K562 (cell line): ENCODE measurements at regions not wholly inside any gene's neighbourhood (a gene's known extent, or its start where the extent isn't known, plus 50 kb on each side); places are given as distances from the start of the nearest gene placed in this dataset.

Source experiments
- ATAC-seq: fragments of 200-7000 bp; cut with Tn5 transposase; 3 replicates; pipeline ENCODE4 v1.9.1; 2020; ENCODE audit warnings: moderate library complexity
- BruUV-seq: library from RNA; stranded (reverse); fragments of 400-500 nt; replicated peaks from 2 replicates; lab custom pipeline; 2021; lab: Mats Ljungman, UMichigan
- CTCF ChIA-PET: fragments of 300-600 bp; formaldehyde crosslinking; extraction: SDS; loops from one replicate; lab custom pipeline; 2021; ENCODE audit warnings: low intra/inter-chr PET ratio; lab: Yijun Ruan, JAX
- POLR2A ChIA-PET: fragments of 300-600, 350-650 bp; sonication (Branson Sonifier 250); formaldehyde crosslinking; extraction: SDS; loops from one replicate; lab custom pipeline; 2021; ENCODE audit warnings: antibody characterized with exemption, inconsistent platforms; lab: Yijun Ruan, JAX
- DNase-seq, 4 experiments: peaks; one replicate each; pipeline versions ENCODE4 v3.0.0 to v3.0.0-alpha.2; 2011 to 2018; ENCODE audit warnings: low spot score in 3 of 4, mixed read lengths in 3 of 4; ENCODE audit errors: extremely low read depth in 1 of 4
- FAIRE-seq: peaks from 2 replicates; lab custom pipeline; 2011; peaks lifted over from hg19 to GRCh38; lab: Jason Lieb, UNC
- H2AFZ ChIP-seq: 2 replicates; pipeline ENCODE4 v1.6.0; 2011; ENCODE audit warnings: low read depth, low read length, control low read depth, inconsistent platforms
- H3K27ac ChIP-seq: fragments of 200-600 bp; 3 replicates; pipeline ENCODE4 v1.8.0; 2011; ENCODE audit warnings: low read depth, mild to moderate bottlenecking, control low read depth, inconsistent platforms, low read length, moderate library complexity, mixed read lengths; ENCODE audit errors: extremely low read depth
- H3K27me3 ChIP-seq, 2 experiments: fragments of 300-600 bp in 1 of 2; 2 replicates in 1 of 2; 3 replicates in 1 of 2; pipeline versions ENCODE4 v1.6.0 to v1.8.0; 2011; ENCODE audit warnings: inconsistent platforms in 2 of 2, low read length in 2 of 2, mild to moderate bottlenecking in 1 of 2, mixed read lengths in 1 of 2, moderate library complexity in 1 of 2; ENCODE audit not compliant: control insufficient read depth in 2 of 2, insufficient read depth in 2 of 2
- H3K36me3 ChIP-seq: fragments of 300-600 bp; 3 replicates; pipeline ENCODE4 v1.8.0; 2011; ENCODE audit warnings: mild to moderate bottlenecking, low read length, inconsistent platforms; ENCODE audit not compliant: control insufficient read depth, insufficient read depth
- H3K4me1 ChIP-seq, 2 experiments: fragments of 200-600 bp in 1 of 2; replicated peaks in 1 of 2; 2 replicates in 1 of 2; 3 replicates in 1 of 2; pipeline versions ENCODE4 v1.5.1 to v1.8.0; 2011; ENCODE audit warnings: inconsistent platforms in 2 of 2, low read length in 2 of 2, mild to moderate bottlenecking in 1 of 2, mixed read lengths in 1 of 2, moderate library complexity in 1 of 2; ENCODE audit not compliant: control insufficient read depth in 2 of 2, insufficient read depth in 2 of 2
- H3K4me2 ChIP-seq: 2 replicates; pipeline ENCODE4 v1.6.1; 2011; ENCODE audit warnings: low read length, control low read depth, inconsistent platforms, mixed read lengths; ENCODE audit not compliant: insufficient read depth
- H3K4me3 ChIP-seq: fragments of 200-600 bp; sonication (generic), shearing (Covaris generic); 2 replicates; pipeline ENCODE4 v1.5.1; 2016; ENCODE audit warnings: control low read depth, inconsistent platforms
- H3K79me2 ChIP-seq: fragments of 200-600 bp; 3 replicates; pipeline ENCODE4 v1.8.0; 2011; ENCODE audit warnings: low read length, inconsistent platforms; ENCODE audit not compliant: control insufficient read depth, insufficient read depth
- H3K9ac ChIP-seq, 2 experiments: 2 replicates each; pipeline versions ENCODE4 v1.6.0 to v1.6.1; 2011; ENCODE audit warnings: low read depth in 2 of 2, low read length in 2 of 2, control low read depth in 1 of 2, inconsistent platforms in 1 of 2, mild to moderate bottlenecking in 1 of 2, mixed read lengths in 1 of 2; ENCODE audit not compliant: insufficient read depth in 1 of 2
- H3K9me1 ChIP-seq: one replicate; pipeline ENCODE4 v1.6.0; 2011; ENCODE audit warnings: inconsistent platforms, mild to moderate bottlenecking, low read length, moderate library complexity; ENCODE audit not compliant: control insufficient read depth, insufficient read depth
- H3K9me3 ChIP-seq: replicated peaks from 2 replicates; pipeline ENCODE4 v1.5.1; 2011; ENCODE audit warnings: low read depth, low read length, inconsistent platforms; ENCODE audit not compliant: control insufficient read depth, insufficient read depth
- H4K20me1 ChIP-seq: replicated peaks from 2 replicates; pipeline ENCODE4 v1.6.1; 2011; ENCODE audit warnings: low read length, inconsistent platforms, mixed read lengths; ENCODE audit not compliant: control insufficient read depth, insufficient read depth
- ELK3 ChIP-seq: fragments of 450-650 bp; formaldehyde crosslinking; IDR thresholded peaks from 2 replicates; pipeline ENCODE4 v1.4.0; 2020; ENCODE audit warnings: mild to moderate bottlenecking
- FOXM1 ChIP-seq, 2 experiments: fragments of 450-650 bp in 1 of 2; sonication (generic) in 1 of 2; formaldehyde crosslinking in 1 of 2; IDR thresholded peaks; 2 replicates each; pipeline versions ENCODE4 v1.6.1 to v1.9.0; 2017 to 2022; ENCODE audit warnings: low read depth in 2 of 2, mild to moderate bottlenecking in 2 of 2, missing genetic modification reagents in 1 of 2, moderate library complexity in 1 of 2
- MCM7 ChIP-seq, 2 experiments: fragments of 450-650 bp; IDR thresholded peaks; 2 replicates each; pipeline ENCODE4 v1.6.1; 2016 to 2018
- SAFB2 ChIP-seq: fragments of 200-400 bp; formaldehyde crosslinking; IDR thresholded peaks from 2 replicates; pipeline ENCODE4 v1.6.1; 2018; ENCODE audit warnings: borderline replicate concordance, low read length, low read depth, moderate library complexity; ENCODE audit not compliant: severe bottlenecking
- SIRT6 ChIP-seq: IDR thresholded peaks from one replicate; pipeline ENCODE4 v1.6.1; 2012; ENCODE audit warnings: low read depth, mild to moderate bottlenecking, control low read depth, inconsistent platforms, low read length, moderate library complexity
- SRSF7 ChIP-seq: fragments of 200-400 bp; formaldehyde crosslinking; optimal IDR thresholded peaks from 2 replicates; pipeline ENCODE3; 2017; ENCODE audit warnings: mild to moderate bottlenecking, low read depth, low read length
- TGIF2 ChIP-seq: sonication (generic); formaldehyde crosslinking; IDR thresholded peaks from 2 replicates; pipeline ENCODE4 v1.8.1; 2022; ENCODE audit warnings: mild to moderate bottlenecking, missing genetic modification reagents, moderate library complexity
- ZNF174 ChIP-seq: fragments of 250-450 bp; sonication (Bioruptor Pico); IDR thresholded peaks from 2 replicates; pipeline ENCODE4 v1.4.0; 2020; ENCODE audit warnings: mild to moderate bottlenecking
- WGBS: fragments of 100-300 bp; shearing (Covaris generic); methylation state at CpG from one replicate; pipeline ENCODE4 v1.1.6; 2016; ENCODE audit warnings: low coverage, mixed read lengths; ENCODE audit not compliant: insufficient coverage; ENCODE audit errors: missing lambda C conversion rate; 5-methylcytosine and 5-hydroxymethylcytosine counted together
- in situ Hi-C: fragments of 300-500 bp; cut with MboI; formaldehyde crosslinking; loops from 4 replicates; pipeline ENCODE4 v1.15.0; 2018; ENCODE audit warnings: inconsistent platforms, mixed read lengths
- intact Hi-C: fragments of 100-400 bp; cut with micrococcal nuclease; formaldehyde crosslinking; loops from 2 replicates; pipeline ENCODE4 v1.14.2; 2022

- Histone ChIP-seq H3K27me3 (no peaks in the 10 kb centered on the region), H3K4me1 (no peaks in the 10 kb centered on the region), H3K36me3 (no peaks in the 10 kb centered on the region), H3K9me3 (no peaks in the 10 kb centered on the region), H3K9ac (no peak overlapping the region), H3K27ac (no peak overlapping the region), H3K79me2 (no peaks in the 10 kb centered on the region), H3K4me3 (no peak overlapping the region), H3K4me2 (no peak overlapping the region), H3K9me1 (no peaks in the 10 kb centered on the region), H4K20me1 (no peaks in the 10 kb centered on the region), H2AFZ (no peak overlapping the region)
- ChIA-PET CTCF (no interaction called here), POLR2A (no interaction called here)
- no peak for TF ChIP-seq SIRT6
- DNase-seq (no peak), FAIRE-seq (no peak), ATAC-seq (no peak)
- intact Hi-C loops (no loop called here), in situ Hi-C loops (no loop called here)
- no TSS peak for BruUV-seq
- WGBS, result 0% methylated on average over 2 of the region's 2 CpGs
Measured at GRCh38 chr17:70265471-70265870, 96.1 kb downstream of the KCNJ2 start.

- 0% methylated on average over 2 of the region's 2 CpGs for WGBS
- no peaks in the 10 kb centered on the region for H3K4me1 ChIP-seq
- ChIA-PET POLR2A (no interaction called here), CTCF (no interaction called here)
- no peaks in the 10 kb centered on the region for H3K27me3 ChIP-seq
- H4K20me1 ChIP-seq, result no peaks in the 10 kb centered on the region
- FAIRE-seq (no peak), DNase-seq (no peak), ATAC-seq (no peak)
- no TSS peak for BruUV-seq
- H3K79me2 ChIP-seq, result no peaks in the 10 kb centered on the region
- no peak overlapping the region for H2AFZ ChIP-seq
- no peak overlapping the region for H3K4me3 ChIP-seq
- no peaks in the 10 kb centered on the region for H3K9me3 ChIP-seq
- intact Hi-C loops, result no loop called here
- H3K9ac ChIP-seq, result no peak overlapping the region
- H3K9me1 ChIP-seq, result no peaks in the 10 kb centered on the region
- no peak overlapping the region for H3K27ac ChIP-seq
- TF ChIP-seq MCM7 (IDR thresholded peaks at IDR 0.05), result no peak
- no peak for TF ChIP-seq SAFB2
- no peak for TF ChIP-seq SRSF7
- no peak for TF ChIP-seq ZNF174 (CRISPR knock-in tag)
- TF ChIP-seq ELK3 (CRISPR knock-in tag), result no peak
- no peak for TF ChIP-seq TGIF2 (CRISPR knock-in tag)
- TF ChIP-seq FOXM1 (IDR thresholded peaks at IDR 0.05; ENCODE audit: low read depth), result no peak
- TF ChIP-seq FOXM1 (CRISPR knock-in tag; IDR thresholded peaks at IDR 0.05; ENCODE audit: low read depth), result no peak
- TF ChIP-seq, all 486 proteins: peak for 0
- H3K36me3 ChIP-seq, result no peaks in the 10 kb centered on the region
- no peak overlapping the region for H3K4me2 ChIP-seq
- in situ Hi-C loops, result no loop called here
Measured at GRCh38 chr17:70266394-70266793, 97.1 kb downstream of the KCNJ2 start.
